ENCODE measurements at regions not wholly inside any gene's neighbourhood (a gene's known extent, or its start where the extent isn't known, plus 50 kb on each side); places are given as distances from the start of the nearest gene placed in this dataset.

DNA sequence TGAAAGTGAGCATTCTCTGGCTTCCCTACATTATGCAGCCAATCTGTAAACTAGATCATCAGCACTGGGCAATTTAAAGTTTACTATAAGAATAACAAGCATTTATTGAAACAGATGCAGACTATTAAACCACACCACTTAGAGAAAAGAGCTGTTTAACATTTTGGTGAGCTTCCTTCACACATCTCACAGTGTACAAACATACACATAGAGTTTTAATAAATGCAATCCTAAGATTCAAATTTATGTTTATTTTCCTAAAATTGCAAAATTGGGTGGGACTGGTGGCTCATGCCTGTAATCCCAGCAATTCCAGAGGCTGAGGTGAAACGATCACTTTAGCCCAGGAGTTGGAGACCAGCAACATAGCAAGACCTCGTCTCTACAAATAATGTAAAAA, 199.3 kb downstream of the SH3BP4 start:
- TF ChIP-seq, protein P1, sequence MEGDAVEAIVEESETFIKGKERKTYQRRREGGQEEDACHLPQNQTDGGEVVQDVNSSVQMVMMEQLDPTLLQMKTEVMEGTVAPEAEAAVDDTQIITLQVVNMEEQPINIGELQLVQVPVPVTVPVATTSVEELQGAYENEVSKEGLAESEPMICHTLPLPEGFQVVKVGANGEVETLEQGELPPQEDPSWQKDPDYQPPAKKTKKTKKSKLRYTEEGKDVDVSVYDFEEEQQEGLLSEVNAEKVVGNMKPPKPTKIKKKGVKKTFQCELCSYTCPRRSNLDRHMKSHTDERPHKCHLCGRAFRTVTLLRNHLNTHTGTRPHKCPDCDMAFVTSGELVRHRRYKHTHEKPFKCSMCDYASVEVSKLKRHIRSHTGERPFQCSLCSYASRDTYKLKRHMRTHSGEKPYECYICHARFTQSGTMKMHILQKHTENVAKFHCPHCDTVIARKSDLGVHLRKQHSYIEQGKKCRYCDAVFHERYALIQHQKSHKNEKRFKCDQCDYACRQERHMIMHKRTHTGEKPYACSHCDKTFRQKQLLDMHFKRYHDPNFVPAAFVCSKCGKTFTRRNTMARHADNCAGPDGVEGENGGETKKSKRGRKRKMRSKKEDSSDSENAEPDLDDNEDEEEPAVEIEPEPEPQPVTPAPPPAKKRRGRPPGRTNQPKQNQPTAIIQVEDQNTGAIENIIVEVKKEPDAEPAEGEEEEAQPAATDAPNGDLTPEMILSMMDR (conservative IDR thresholded peaks at IDR 0.05; ENCODE audit: low read depth in 2 of 2), result no peak
- no peak for TF ChIP-seq NANOG (IDR thresholded peaks at IDR 0.05; ENCODE audit: borderline replicate concordance)
- no peak for TF ChIP-seq EZH2phosphoT487 (IDR thresholded peaks at IDR 0.05; ENCODE audit: unreplicated experiment)
- TF ChIP-seq POLR2AphosphoS5 (IDR thresholded peaks at IDR 0.05; ENCODE audit: low read depth), result no peak

Measured in GM23338 (cell line).